HepG2 (cell line): ENCODE measurements at regions not wholly inside any gene's neighbourhood (a gene's known extent, or its start where the extent isn't known, plus 50 kb on each side); places are given as distances from the start of the nearest gene placed in this dataset.

ENCODE experiments used
- ATAC-seq: fragments of 200-7000 bp; cut with Tn5 transposase; 3 replicates; pipeline ENCODE4 v1.9.1; 2020; ENCODE audit warnings: mild to moderate bottlenecking, moderate library complexity
- BruUV-seq: library from RNA; stranded (reverse); fragments of 400-500 nt; replicated peaks from 2 replicates; lab custom pipeline; 2021; lab: Mats Ljungman, UMichigan
- CTCF ChIA-PET: fragments of 300-600 bp; formaldehyde crosslinking; extraction: SDS; loops from one replicate; lab custom pipeline; 2021; ENCODE audit warnings: low total read pairs, inconsistent platforms, low intra/inter-chr PET ratio; lab: Yijun Ruan, JAX
- POLR2A ChIA-PET: fragments of 350-600 bp; sonication (Branson Sonifier 250); formaldehyde crosslinking; loops from one replicate; lab custom pipeline; 2020; ENCODE audit warnings: antibody characterized with exemption, inconsistent platforms; lab: Yijun Ruan, JAX
- DNase-seq: peaks from one replicate; pipeline ENCODE4 v3.0.0-alpha.2; 2015; ENCODE audit warnings: low spot score
- FAIRE-seq: peaks from 3 replicates; lab custom pipeline; 2011; peaks lifted over from hg19 to GRCh38; lab: Jason Lieb, UNC
- H2AFZ ChIP-seq: one replicate; pipeline ENCODE4 v1.6.1; 2011; ENCODE audit warnings: low read length, inconsistent platforms
- H3K27ac ChIP-seq: fragments of 300-600 bp; 3 replicates; pipeline ENCODE4 v1.8.0; 2011; ENCODE audit warnings: mixed run types, mild to moderate bottlenecking, mixed read lengths, low read length, inconsistent platforms; ENCODE audit not compliant: insufficient read depth; ENCODE audit errors: extremely low read length
- H3K27me3 ChIP-seq, 2 experiments: fragments of 200-600 bp in 1 of 2; 2 replicates in 1 of 2; 3 replicates in 1 of 2; pipeline versions ENCODE4 v1.6.0 to v1.8.0; 2011; ENCODE audit warnings: low read length in 2 of 2, mild to moderate bottlenecking in 2 of 2, moderate library complexity in 2 of 2, inconsistent platforms in 1 of 2; ENCODE audit not compliant: insufficient read depth in 2 of 2, control insufficient read depth in 1 of 2
- H3K36me3 ChIP-seq, 2 experiments: fragments of 200-600 bp in 1 of 2; replicated peaks in 1 of 2; 2 replicates in 1 of 2; 3 replicates in 1 of 2; pipeline versions ENCODE4 v1.5.1 to v1.8.0; 2011; ENCODE audit warnings: low read length in 2 of 2, inconsistent platforms in 1 of 2; ENCODE audit not compliant: insufficient read depth in 2 of 2, control insufficient read depth in 1 of 2
- H3K4me1 ChIP-seq: 2 replicates; pipeline ENCODE4 v1.5.1; 2012; ENCODE audit warnings: low read length, inconsistent platforms; ENCODE audit not compliant: insufficient read depth
- H3K4me2 ChIP-seq: 2 replicates; pipeline ENCODE4 v1.6.0; 2011; ENCODE audit warnings: low read depth, low read length, inconsistent platforms
- H3K4me3 ChIP-seq, 3 experiments: fragments of 200-600 bp in 1 of 3; sonication (generic), shearing (Covaris generic) in 1 of 3; replicated peaks in 1 of 3; 2 replicates each; pipeline ENCODE4 v1.5.1; 2011 to 2016; ENCODE audit warnings: low read length in 3 of 3, inconsistent platforms in 2 of 3, low read depth in 2 of 3, mild to moderate bottlenecking in 2 of 3, control low read depth in 1 of 3, mixed read lengths in 1 of 3; ENCODE audit not compliant: insufficient read depth in 1 of 3
- H3K79me2 ChIP-seq: one replicate; pipeline ENCODE4 v1.6.1; 2011; ENCODE audit warnings: low read length, inconsistent platforms; ENCODE audit not compliant: insufficient read depth
- H3K9ac ChIP-seq: 2 replicates; pipeline ENCODE4 v1.6.0; 2011; ENCODE audit warnings: mild to moderate bottlenecking, low read depth, low read length, inconsistent platforms; ENCODE audit not compliant: insufficient read depth
- H3K9me3 ChIP-seq: 2 replicates; pipeline ENCODE4 v1.5.1; 2012; ENCODE audit warnings: mild to moderate bottlenecking, low read length
- H4K20me1 ChIP-seq: 2 replicates; pipeline ENCODE4 v1.6.0; 2011; ENCODE audit warnings: inconsistent platforms, mild to moderate bottlenecking, low read length, moderate library complexity; ENCODE audit not compliant: insufficient read depth
- ATF7 ChIP-seq, 2 experiments: fragments of 450-650 bp in 1 of 2; sonication (generic) in 1 of 2; formaldehyde crosslinking in 1 of 2; IDR thresholded peaks; 2 replicates each; pipeline versions ENCODE4 v1.4.0 to v1.6.1; 2016 to 2020; ENCODE audit warnings: antibody characterized with exemption in 1 of 2, mild to moderate bottlenecking in 1 of 2, missing genetic modification reagents in 1 of 2
- BRCA1 ChIP-seq: sonication (generic); formaldehyde crosslinking; IDR thresholded peaks from 2 replicates; pipeline ENCODE4 v1.4.0; 2020; ENCODE audit warnings: missing genetic modification reagents
- EP300 ChIP-seq, 3 experiments: sonication (generic) in 1 of 3; formaldehyde crosslinking in 1 of 3; IDR thresholded peaks; 2 replicates each; pipeline versions ENCODE4 v1.5.1 to v1.6.1; 2011 to 2020; ENCODE audit warnings: low read depth in 2 of 3, low read length in 2 of 3, borderline replicate concordance in 1 of 3, improper control_type of control experiment in 1 of 3, mild to moderate bottlenecking in 1 of 3, missing genetic modification reagents in 1 of 3, moderate library complexity in 1 of 3
- KDM5A ChIP-seq: fragments of 200-600 bp; sonication (generic); IDR thresholded peaks from 2 replicates; pipeline ENCODE4 v1.7.0; 2018; ENCODE audit warnings: antibody characterized with exemption, mild to moderate bottlenecking, low read length, borderline replicate concordance
- NR2C2 ChIP-seq: sonication (generic); formaldehyde crosslinking; IDR thresholded peaks from 2 replicates; pipeline ENCODE4 v1.4.0; 2020; ENCODE audit warnings: missing genetic modification reagents, mild to moderate bottlenecking, moderate library complexity, borderline replicate concordance
- SUZ12 ChIP-seq: fragments of 150-350 bp; IDR thresholded peaks from 2 replicates; pipeline ENCODE4 v1.6.1; 2014; ENCODE audit warnings: low read depth, low read length
- ZNF335 ChIP-seq: sonication (generic); formaldehyde crosslinking; IDR thresholded peaks from 2 replicates; pipeline ENCODE4 v1.4.0; 2020; ENCODE audit warnings: missing genetic modification reagents
- ZNF558 ChIP-seq: sonication (generic); formaldehyde crosslinking; IDR thresholded peaks from 2 replicates; pipeline ENCODE4 v1.9.0; 2022; ENCODE audit warnings: mild to moderate bottlenecking, missing genetic modification reagents, borderline replicate concordance
- ZNF747 ChIP-seq: sonication (generic); formaldehyde crosslinking; IDR thresholded peaks from 2 replicates; pipeline ENCODE4 v1.8.1; 2023; ENCODE audit warnings: missing genetic modification reagents, mild to moderate bottlenecking, borderline replicate concordance
- WGBS: methylation state at CpG from one replicate; pipeline ENCODE4 v1.1.6; 2017; ENCODE audit warnings: low lambda C conversion rate; 5-methylcytosine and 5-hydroxymethylcytosine counted together
- in situ Hi-C: cut with HindIII; loops from 2 replicates; pipeline ENCODE4 v1.10.0; 2017; ENCODE audit warnings: low pct_unique_long_range_greater_than_20kb; ENCODE audit not compliant: extremely low pct_ligation_motif_present
- intact Hi-C: fragments of 100-400 bp; cut with micrococcal nuclease; formaldehyde crosslinking; loops from one replicate; pipeline ENCODE4 v1.10.0; 2022; ENCODE audit not compliant: unreplicated experiment
- TF ChIP-seq, protein P1 (sequence below): sonication (generic); formaldehyde crosslinking; IDR thresholded peaks from 2 replicates; pipeline ENCODE4 v1.8.1; 2023; ENCODE audit warnings: mild to moderate bottlenecking, missing genetic modification reagents
- TF ChIP-seq, protein P2 (sequence below): sonication (generic); formaldehyde crosslinking; IDR thresholded peaks from 2 replicates; pipeline ENCODE4 v1.9.0; 2021; ENCODE audit warnings: missing genetic modification reagents, borderline replicate concordance
- TF ChIP-seq, protein P3 (sequence below): sonication (generic); formaldehyde crosslinking; IDR thresholded peaks from 2 replicates; pipeline ENCODE4 v1.4.0; 2020; ENCODE audit warnings: missing genetic modification reagents
- TF ChIP-seq, protein P4 (sequence below): sonication (generic); formaldehyde crosslinking; IDR thresholded peaks from 2 replicates; pipeline ENCODE4 v1.5.1; 2020; ENCODE audit warnings: mild to moderate bottlenecking, moderate library complexity, missing genetic modification reagents
- TF ChIP-seq, protein P5 (sequence below): sonication (generic); formaldehyde crosslinking; IDR thresholded peaks from 2 replicates; pipeline ENCODE4 v1.5.0; 2020; ENCODE audit warnings: missing genetic modification reagents

DNA sequence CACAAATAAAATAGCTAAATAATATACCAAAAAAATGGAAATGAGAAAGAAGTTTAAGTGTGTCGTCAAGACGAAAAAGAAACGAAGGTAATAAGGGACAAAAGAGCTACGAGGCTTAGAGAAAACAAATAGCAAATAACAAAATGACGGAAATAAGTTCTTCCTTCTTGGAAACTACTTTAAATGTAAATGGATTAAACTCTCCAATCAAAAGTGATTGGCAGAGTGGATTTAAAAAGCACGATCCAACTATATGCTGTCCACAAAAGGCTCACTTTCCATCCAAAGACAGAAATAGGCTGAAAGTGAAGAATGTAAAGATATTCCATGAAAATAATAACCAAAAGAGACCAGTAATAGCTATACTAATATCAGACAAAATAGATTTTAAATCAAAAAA, 82.4 kb downstream of the DIO3 start (continued):
- TF ChIP-seq, protein P1, sequence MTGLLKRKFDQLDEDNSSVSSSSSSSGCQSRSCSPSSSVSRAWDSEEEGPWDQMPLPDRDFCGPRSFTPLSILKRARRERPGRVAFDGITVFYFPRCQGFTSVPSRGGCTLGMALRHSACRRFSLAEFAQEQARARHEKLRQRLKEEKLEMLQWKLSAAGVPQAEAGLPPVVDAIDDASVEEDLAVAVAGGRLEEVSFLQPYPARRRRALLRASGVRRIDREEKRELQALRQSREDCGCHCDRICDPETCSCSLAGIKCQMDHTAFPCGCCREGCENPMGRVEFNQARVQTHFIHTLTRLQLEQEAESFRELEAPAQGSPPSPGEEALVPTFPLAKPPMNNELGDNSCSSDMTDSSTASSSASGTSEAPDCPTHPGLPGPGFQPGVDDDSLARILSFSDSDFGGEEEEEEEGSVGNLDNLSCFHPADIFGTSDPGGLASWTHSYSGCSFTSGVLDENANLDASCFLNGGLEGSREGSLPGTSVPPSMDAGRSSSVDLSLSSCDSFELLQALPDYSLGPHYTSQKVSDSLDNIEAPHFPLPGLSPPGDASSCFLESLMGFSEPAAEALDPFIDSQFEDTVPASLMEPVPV (CRISPR knock-in tag) = no peak
- TF ChIP-seq BRCA1 = no peak
- TF ChIP-seq KDM5A = no peak
- TF ChIP-seq ZNF335 (CRISPR knock-in tag) = no peak

DNA sequence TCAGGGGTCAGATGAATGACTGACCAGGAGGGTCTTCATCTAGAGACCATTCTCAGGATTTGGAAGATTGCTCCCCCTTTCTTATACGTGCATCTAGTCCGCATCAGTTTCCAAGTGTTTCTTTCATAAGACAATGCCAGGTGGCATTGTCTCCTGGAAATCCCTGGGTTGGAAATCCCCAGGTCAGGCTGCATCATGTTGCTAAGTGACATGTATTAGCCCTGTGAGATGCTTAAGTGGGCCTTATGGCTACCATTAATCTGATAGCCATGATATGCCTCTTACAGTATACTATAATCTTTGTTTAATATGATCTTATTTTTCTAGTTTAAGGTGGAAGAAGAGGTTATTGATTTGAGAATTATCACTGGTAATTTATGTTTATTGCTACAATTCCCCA, 92.8 kb downstream of the DIO3 start:
- DNase-seq = no peak
- intact Hi-C loops (no loop called here), in situ Hi-C loops (no loop called here)
- H2AFZ ChIP-seq = no peak overlapping the region
- ATAC-seq = no peak
- ChIA-PET POLR2A (no interaction called here), CTCF (no interaction called here)
- peaks cover 0 to 9% of the 10 kb centered on the region in 2 experiments; a peak in 1 of 5 replicates for H3K27me3 ChIP-seq
- FAIRE-seq = no peak
- no peak overlapping the region for H3K9ac ChIP-seq
- BruUV-seq = no TSS peak
- H4K20me1 ChIP-seq = no peaks in the 10 kb centered on the region
- peaks cover 8% of the 10 kb centered on the region; the same call in 1 of the 2 replicates for H3K4me1 ChIP-seq
- no peak overlapping the region for H3K27ac ChIP-seq
- no peaks in the 10 kb centered on the region for H3K79me2 ChIP-seq
- H3K4me2 ChIP-seq = no peak overlapping the region
- no peaks in the 10 kb centered on the region for H3K36me3 ChIP-seq
- 4% methylated on average over 2 of the region's 2 CpGs for whole genome bisulfite sequencing
- no peak overlapping the region for H3K4me3 ChIP-seq
- H3K9me3 ChIP-seq = no peaks in the 10 kb centered on the region
- no peak for TF ChIP-seq ZNF558 (CRISPR knock-in tag)
- TF ChIP-seq SUZ12 = no peak
- TF ChIP-seq, protein P2, sequence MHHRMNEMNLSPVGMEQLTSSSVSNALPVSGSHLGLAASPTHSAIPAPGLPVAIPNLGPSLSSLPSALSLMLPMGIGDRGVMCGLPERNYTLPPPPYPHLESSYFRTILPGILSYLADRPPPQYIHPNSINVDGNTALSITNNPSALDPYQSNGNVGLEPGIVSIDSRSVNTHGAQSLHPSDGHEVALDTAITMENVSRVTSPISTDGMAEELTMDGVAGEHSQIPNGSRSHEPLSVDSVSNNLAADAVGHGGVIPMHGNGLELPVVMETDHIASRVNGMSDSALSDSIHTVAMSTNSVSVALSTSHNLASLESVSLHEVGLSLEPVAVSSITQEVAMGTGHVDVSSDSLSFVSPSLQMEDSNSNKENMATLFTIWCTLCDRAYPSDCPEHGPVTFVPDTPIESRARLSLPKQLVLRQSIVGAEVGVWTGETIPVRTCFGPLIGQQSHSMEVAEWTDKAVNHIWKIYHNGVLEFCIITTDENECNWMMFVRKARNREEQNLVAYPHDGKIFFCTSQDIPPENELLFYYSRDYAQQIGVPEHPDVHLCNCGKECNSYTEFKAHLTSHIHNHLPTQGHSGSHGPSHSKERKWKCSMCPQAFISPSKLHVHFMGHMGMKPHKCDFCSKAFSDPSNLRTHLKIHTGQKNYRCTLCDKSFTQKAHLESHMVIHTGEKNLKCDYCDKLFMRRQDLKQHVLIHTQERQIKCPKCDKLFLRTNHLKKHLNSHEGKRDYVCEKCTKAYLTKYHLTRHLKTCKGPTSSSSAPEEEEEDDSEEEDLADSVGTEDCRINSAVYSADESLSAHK = no peak
- TF ChIP-seq ATF7 (IDR thresholded peaks at IDR 0.05) = no peak
- TF ChIP-seq ATF7 (CRISPR knock-in tag; IDR thresholded peaks at IDR 0.05) = no peak
- TF ChIP-seq, protein P3, sequence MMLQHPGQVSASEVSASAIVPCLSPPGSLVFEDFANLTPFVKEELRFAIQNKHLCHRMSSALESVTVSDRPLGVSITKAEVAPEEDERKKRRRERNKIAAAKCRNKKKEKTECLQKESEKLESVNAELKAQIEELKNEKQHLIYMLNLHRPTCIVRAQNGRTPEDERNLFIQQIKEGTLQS (CRISPR knock-in tag) = no peak
- TF ChIP-seq NR2C2 (CRISPR knock-in tag) = no peak
- TF ChIP-seq EP300 (IDR thresholded peaks at IDR 0.05; ENCODE audit: low read depth in 2 of 2, low read length in 2 of 2) = no peak
- TF ChIP-seq EP300 (CRISPR knock-in tag; IDR thresholded peaks at IDR 0.05; ENCODE audit: borderline replicate concordance) = no peak
- TF ChIP-seq ZNF747 (CRISPR knock-in tag) = no peak
- TF ChIP-seq, protein P4, sequence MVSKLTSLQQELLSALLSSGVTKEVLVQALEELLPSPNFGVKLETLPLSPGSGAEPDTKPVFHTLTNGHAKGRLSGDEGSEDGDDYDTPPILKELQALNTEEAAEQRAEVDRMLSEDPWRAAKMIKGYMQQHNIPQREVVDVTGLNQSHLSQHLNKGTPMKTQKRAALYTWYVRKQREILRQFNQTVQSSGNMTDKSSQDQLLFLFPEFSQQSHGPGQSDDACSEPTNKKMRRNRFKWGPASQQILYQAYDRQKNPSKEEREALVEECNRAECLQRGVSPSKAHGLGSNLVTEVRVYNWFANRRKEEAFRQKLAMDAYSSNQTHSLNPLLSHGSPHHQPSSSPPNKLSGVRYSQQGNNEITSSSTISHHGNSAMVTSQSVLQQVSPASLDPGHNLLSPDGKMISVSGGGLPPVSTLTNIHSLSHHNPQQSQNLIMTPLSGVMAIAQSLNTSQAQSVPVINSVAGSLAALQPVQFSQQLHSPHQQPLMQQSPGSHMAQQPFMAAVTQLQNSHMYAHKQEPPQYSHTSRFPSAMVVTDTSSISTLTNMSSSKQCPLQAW (CRISPR knock-in tag) = no peak
- TF ChIP-seq, protein P5, sequence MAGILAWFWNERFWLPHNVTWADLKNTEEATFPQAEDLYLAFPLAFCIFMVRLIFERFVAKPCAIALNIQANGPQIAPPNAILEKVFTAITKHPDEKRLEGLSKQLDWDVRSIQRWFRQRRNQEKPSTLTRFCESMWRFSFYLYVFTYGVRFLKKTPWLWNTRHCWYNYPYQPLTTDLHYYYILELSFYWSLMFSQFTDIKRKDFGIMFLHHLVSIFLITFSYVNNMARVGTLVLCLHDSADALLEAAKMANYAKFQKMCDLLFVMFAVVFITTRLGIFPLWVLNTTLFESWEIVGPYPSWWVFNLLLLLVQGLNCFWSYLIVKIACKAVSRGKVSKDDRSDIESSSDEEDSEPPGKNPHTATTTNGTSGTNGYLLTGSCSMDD (CRISPR knock-in tag) = no peak
